HCT116 (cell line): ENCODE measurements at regions not wholly inside any gene's neighbourhood (a gene's known extent, or its start where the extent isn't known, plus 50 kb on each side); places are given as distances from the start of the nearest gene placed in this dataset.

Experiments used
- ATAC-seq: fragments of 200-7000 bp; cut with Tn5 transposase; 2 replicates; pipeline ENCODE4 v1.9.1; 2020; ENCODE audit warnings: mild to moderate bottlenecking, moderate library complexity
- BruUV-seq: library from RNA; stranded (reverse); fragments of 400-500 nt; replicated peaks from 2 replicates; lab custom pipeline; 2021; lab: Mats Ljungman, UMichigan
- CTCF ChIA-PET: fragments of 300-600 bp; sonication (Branson Sonifier 250); formaldehyde crosslinking; loops from one replicate; lab custom pipeline; 2021; ENCODE audit warnings: antibody characterized with exemption; lab: Charles Lee
- POLR2A ChIA-PET: fragments of 300-600, 350-600 bp; sonication (Branson Sonifier 250); formaldehyde crosslinking; loops from one replicate; lab custom pipeline; 2021; ENCODE audit warnings: antibody characterized with exemption; lab: Charles Lee
- RAD21 ChIA-PET, 2 experiments: fragments of 300-600 bp; sonication (Branson Sonifier 250); formaldehyde crosslinking; loops; one replicate each; lab custom pipeline; 2023; ENCODE audit warnings: low total read pairs in 2 of 2; ENCODE audit not compliant: uncharacterized antibody in 2 of 2, unreplicated experiment in 2 of 2, low non-redundant PET in 1 of 2; lab: Charles Lee
- DNase-seq: peaks from one replicate; pipeline ENCODE4 v3.0.0-alpha.2; 2010; ENCODE audit warnings: low read depth, low spot score
- H2AFZ ChIP-seq: fragments of 200-600 bp; shearing (Covaris generic), sonication (generic); 2 replicates; pipeline ENCODE4 v1.6.1; 2017; ENCODE audit warnings: low read depth, mixed run types, mixed read lengths, antibody characterized with exemption, low read length; ENCODE audit not compliant: poor library complexity, severe bottlenecking
- H3K27ac ChIP-seq: 2 replicates; pipeline ENCODE4 v1.5.1; 2012; ENCODE audit warnings: low read depth, low read length
- H3K27me3 ChIP-seq: fragments of 200-600 bp; sonication (generic); 2 replicates; pipeline ENCODE4 v1.6.1; 2016; ENCODE audit warnings: mixed run types, low read length, mixed read lengths; ENCODE audit not compliant: insufficient read depth
- H3K36me3 ChIP-seq, 2 experiments: fragments of 200-500 bp in 1 of 2; fragments of 200-600 bp in 1 of 2; sonication (Bioruptor generic) in 1 of 2; sonication (generic) in 1 of 2; 2 replicates each; pipeline versions ENCODE4 v1.5.1 to v1.6.1; 2014 to 2016; ENCODE audit warnings: low read length in 2 of 2, inconsistent platforms in 1 of 2, mixed read lengths in 1 of 2, mixed run types in 1 of 2; ENCODE audit not compliant: insufficient read depth in 2 of 2, control insufficient read depth in 1 of 2
- H3K4me1 ChIP-seq, 2 experiments: fragments of 200-600 bp in 1 of 2; sonication (generic) in 1 of 2; 2 replicates each; pipeline versions ENCODE4 v1.5.1 to v1.6.1; 2012 to 2017; ENCODE audit warnings: low read length in 2 of 2, inconsistent platforms in 1 of 2, mild to moderate bottlenecking in 1 of 2, mixed read lengths in 1 of 2, mixed run types in 1 of 2, moderate library complexity in 1 of 2; ENCODE audit not compliant: insufficient read depth in 2 of 2, control insufficient read depth in 1 of 2
- H3K4me2 ChIP-seq: fragments of 200-600 bp; sonication (generic); 2 replicates; pipeline ENCODE4 v1.6.1; 2017; ENCODE audit warnings: mixed run types, low read length, mixed read lengths
- H3K4me3 ChIP-seq, 2 experiments: fragments of 200-600 bp in 1 of 2; sonication (generic) in 1 of 2; replicated peaks in 1 of 2; 2 replicates each; pipeline ENCODE4 v1.5.1; 2011 to 2016; ENCODE audit warnings: low read length in 2 of 2, control low read depth in 1 of 2, low read depth in 1 of 2, mild to moderate bottlenecking in 1 of 2, mixed read lengths in 1 of 2, mixed run types in 1 of 2
- H3K79me2 ChIP-seq: fragments of 200-600 bp; sonication (generic); 2 replicates; pipeline ENCODE4 v1.6.1; 2017; ENCODE audit warnings: mild to moderate bottlenecking, mixed run types, low read length, moderate library complexity, mixed read lengths; ENCODE audit not compliant: insufficient read depth
- H3K9ac ChIP-seq: fragments of 200-600 bp; sonication (generic); 2 replicates; pipeline ENCODE4 v1.6.1; 2016; ENCODE audit warnings: low read length, mixed read lengths
- H3K9me2 ChIP-seq: fragments of 200-600 bp; sonication (generic), shearing (Covaris generic); 2 replicates; pipeline ENCODE4 v1.6.1; 2017; ENCODE audit warnings: mixed run types, mild to moderate bottlenecking, moderate library complexity; ENCODE audit not compliant: insufficient read depth
- H3K9me3 ChIP-seq, 2 experiments: fragments of 200-500 bp in 1 of 2; fragments of 200-600 bp in 1 of 2; sonication (Bioruptor generic) in 1 of 2; sonication (generic) in 1 of 2; 2 replicates each; pipeline ENCODE4 v1.6.1; 2014 to 2017; ENCODE audit warnings: low read length in 2 of 2, mixed read lengths in 2 of 2, inconsistent platforms in 1 of 2, low read depth in 1 of 2, mild to moderate bottlenecking in 1 of 2, mixed run types in 1 of 2, moderate library complexity in 1 of 2; ENCODE audit not compliant: control insufficient read depth in 1 of 2, insufficient read depth in 1 of 2
- H4K20me1 ChIP-seq: fragments of 200-600 bp; sonication (generic), shearing (Covaris generic); 2 replicates; pipeline ENCODE4 v1.6.1; 2017; ENCODE audit warnings: mixed run types, mild to moderate bottlenecking, moderate library complexity; ENCODE audit not compliant: insufficient read depth
- EZH2 ChIP-seq: fragments of 200-600 bp; sonication (generic); IDR thresholded peaks from 2 replicates; pipeline ENCODE4 v1.6.1; 2017; ENCODE audit warnings: antibody characterized with exemption, mixed run types
- JUND ChIP-seq: IDR thresholded peaks from 2 replicates; pipeline ENCODE4 v1.6.1; 2012
- POLR2A ChIP-seq: IDR thresholded peaks from 2 replicates; pipeline ENCODE4 v1.7.0; 2011; ENCODE audit warnings: borderline replicate concordance; ENCODE audit not compliant: insufficient read depth, insufficient read length; ENCODE audit errors: extremely low read depth
- SP1 ChIP-seq: IDR thresholded peaks from 2 replicates; pipeline ENCODE4 v1.6.1; 2012; ENCODE audit warnings: low read depth
- TCF7L2 ChIP-seq: IDR thresholded peaks from 2 replicates; pipeline ENCODE4 v1.7.0; 2011; ENCODE audit warnings: borderline replicate concordance, inconsistent platforms; ENCODE audit not compliant: insufficient read depth, insufficient read length; ENCODE audit errors: extremely low read depth
- YY1 ChIP-seq: IDR thresholded peaks from 2 replicates; pipeline ENCODE4 v1.6.1; 2011; ENCODE audit warnings: low read length, low read depth, moderate library complexity, mild to moderate bottlenecking; ENCODE audit not compliant: insufficient replicate concordance; ENCODE audit errors: extremely low read depth
- ZBTB33 ChIP-seq: IDR thresholded peaks from 2 replicates; pipeline ENCODE4 v1.6.1; 2011; ENCODE audit warnings: mild to moderate bottlenecking, low read length, moderate library complexity; ENCODE audit not compliant: insufficient replicate concordance; ENCODE audit errors: extremely low read depth
- ZFX ChIP-seq: fragments of 450-650 bp; IDR thresholded peaks from 2 replicates; pipeline ENCODE4 v1.6.1; 2017
- intact Hi-C: fragments of 100-400 bp; cut with micrococcal nuclease; formaldehyde crosslinking; loops from 2 replicates; pipeline ENCODE4 v1.10.0; 2022
- TF ChIP-seq, protein P1 (sequence below), 3 experiments: fragments of 200-600 bp in 1 of 3; sonication (generic) in 1 of 3; IDR thresholded peaks in 2 of 3; conservative IDR thresholded peaks in 1 of 3; 2 replicates each; pipeline ENCODE4 v1.5.1; 2012 to 2017; ENCODE audit warnings: low read depth in 2 of 3, low read length in 2 of 3, antibody characterized with exemption in 1 of 3, borderline replicate concordance in 1 of 3, control low read depth in 1 of 3, mild to moderate bottlenecking in 1 of 3, mixed read lengths in 1 of 3, mixed run types in 1 of 3, moderate library complexity in 1 of 3; ENCODE audit not compliant: insufficient read depth in 1 of 3
- TF ChIP-seq, protein P2 (sequence below): IDR thresholded peaks from 2 replicates; pipeline ENCODE4 v1.6.1; 2012

- TF ChIP-seq TCF7L2, result no peak
- no peak for TF ChIP-seq YY1
- no peak for TF ChIP-seq JUND
- TF ChIP-seq, protein P1, sequence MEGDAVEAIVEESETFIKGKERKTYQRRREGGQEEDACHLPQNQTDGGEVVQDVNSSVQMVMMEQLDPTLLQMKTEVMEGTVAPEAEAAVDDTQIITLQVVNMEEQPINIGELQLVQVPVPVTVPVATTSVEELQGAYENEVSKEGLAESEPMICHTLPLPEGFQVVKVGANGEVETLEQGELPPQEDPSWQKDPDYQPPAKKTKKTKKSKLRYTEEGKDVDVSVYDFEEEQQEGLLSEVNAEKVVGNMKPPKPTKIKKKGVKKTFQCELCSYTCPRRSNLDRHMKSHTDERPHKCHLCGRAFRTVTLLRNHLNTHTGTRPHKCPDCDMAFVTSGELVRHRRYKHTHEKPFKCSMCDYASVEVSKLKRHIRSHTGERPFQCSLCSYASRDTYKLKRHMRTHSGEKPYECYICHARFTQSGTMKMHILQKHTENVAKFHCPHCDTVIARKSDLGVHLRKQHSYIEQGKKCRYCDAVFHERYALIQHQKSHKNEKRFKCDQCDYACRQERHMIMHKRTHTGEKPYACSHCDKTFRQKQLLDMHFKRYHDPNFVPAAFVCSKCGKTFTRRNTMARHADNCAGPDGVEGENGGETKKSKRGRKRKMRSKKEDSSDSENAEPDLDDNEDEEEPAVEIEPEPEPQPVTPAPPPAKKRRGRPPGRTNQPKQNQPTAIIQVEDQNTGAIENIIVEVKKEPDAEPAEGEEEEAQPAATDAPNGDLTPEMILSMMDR (IDR thresholded peaks at IDR 0.05 in 2 of 3, conservative IDR thresholded peaks at IDR 0.05 in 1 of 3; ENCODE audit: borderline replicate concordance in 1 of 3, insufficient read depth in 1 of 3, low read depth in 2 of 3, low read length in 2 of 3), result no peak
Measured at GRCh38 chr6:6716998-6717763, 128.7 kb downstream of the LY86 start (continued).

GRCh38 chr6:6717953-6718352 is 129.4 kb downstream of the LY86 start:
- DNase-seq (no peak), ATAC-seq (no peak)
- H2AFZ ChIP-seq, result no peak overlapping the region
- peaks cover 0 to 10% of the 10 kb centered on the region in 2 experiments; a peak in 2 of 4 replicates for H3K4me1 ChIP-seq
- intact Hi-C loops, result no loop called here
- H3K9me3 ChIP-seq, result no peaks in the 10 kb centered on the region
- POLR2A ChIA-PET, result no interaction called here
- no peak for TF ChIP-seq EZH2
- no peak for TF ChIP-seq ZFX
- TF ChIP-seq POLR2A, result no peak
- TF ChIP-seq JUND, result no peak
- no peak for TF ChIP-seq ZBTB33
- TF ChIP-seq, protein P2, sequence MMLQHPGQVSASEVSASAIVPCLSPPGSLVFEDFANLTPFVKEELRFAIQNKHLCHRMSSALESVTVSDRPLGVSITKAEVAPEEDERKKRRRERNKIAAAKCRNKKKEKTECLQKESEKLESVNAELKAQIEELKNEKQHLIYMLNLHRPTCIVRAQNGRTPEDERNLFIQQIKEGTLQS, result no peak
- TF ChIP-seq SP1, result no peak
- no peaks in the 10 kb centered on the region for H3K36me3 ChIP-seq
- H3K9ac ChIP-seq, result no peak overlapping the region
- H4K20me1 ChIP-seq, result no peaks in the 10 kb centered on the region
- H3K27me3 ChIP-seq, result no peaks in the 10 kb centered on the region
- RAD21 ChIA-PET, result no interaction called here
- no peak overlapping the region for H3K4me3 ChIP-seq
- CTCF ChIA-PET, result interaction anchor here (0.7 kb wide), 1 partner anchor 21 kb away, joined by 3 read pairs; no protein-coding TSS in a partner anchor
- H3K27ac ChIP-seq, result no peak overlapping the region
- H3K9me2 ChIP-seq, result no peaks in the 10 kb centered on the region
- BruUV-seq, result no TSS peak
- no peaks in the 10 kb centered on the region for H3K79me2 ChIP-seq
- no peak overlapping the region for H3K4me2 ChIP-seq
